HepG2 (cell line): ENCODE measurements at regions not wholly inside any gene's neighbourhood (a gene's known extent, or its start where the extent isn't known, plus 50 kb on each side); places are given as distances from the start of the nearest gene placed in this dataset.

Experiments used
- ATAC-seq: fragments of 200-7000 bp; cut with Tn5 transposase; 3 replicates; pipeline ENCODE4 v1.9.1; 2020; ENCODE audit warnings: mild to moderate bottlenecking, moderate library complexity
- BruUV-seq: library from RNA; stranded (reverse); fragments of 400-500 nt; replicated peaks from 2 replicates; lab custom pipeline; 2021; lab: Mats Ljungman, UMichigan
- CTCF ChIA-PET: fragments of 300-600 bp; formaldehyde crosslinking; extraction: SDS; loops from one replicate; lab custom pipeline; 2021; ENCODE audit warnings: low total read pairs, inconsistent platforms, low intra/inter-chr PET ratio; lab: Yijun Ruan, JAX
- POLR2A ChIA-PET: fragments of 350-600 bp; sonication (Branson Sonifier 250); formaldehyde crosslinking; loops from one replicate; lab custom pipeline; 2020; ENCODE audit warnings: antibody characterized with exemption, inconsistent platforms; lab: Yijun Ruan, JAX
- DNase-seq: peaks from one replicate; pipeline ENCODE4 v3.0.0-alpha.2; 2015; ENCODE audit warnings: low spot score
- FAIRE-seq: peaks from 3 replicates; lab custom pipeline; 2011; peaks lifted over from hg19 to GRCh38; lab: Jason Lieb, UNC
- H2AFZ ChIP-seq: one replicate; pipeline ENCODE4 v1.6.1; 2011; ENCODE audit warnings: low read length, inconsistent platforms
- H3K27ac ChIP-seq: fragments of 300-600 bp; 3 replicates; pipeline ENCODE4 v1.8.0; 2011; ENCODE audit warnings: mixed run types, mild to moderate bottlenecking, mixed read lengths, low read length, inconsistent platforms; ENCODE audit not compliant: insufficient read depth; ENCODE audit errors: extremely low read length
- H3K27me3 ChIP-seq, 2 experiments: fragments of 200-600 bp in 1 of 2; 2 replicates in 1 of 2; 3 replicates in 1 of 2; pipeline versions ENCODE4 v1.6.0 to v1.8.0; 2011; ENCODE audit warnings: low read length in 2 of 2, mild to moderate bottlenecking in 2 of 2, moderate library complexity in 2 of 2, inconsistent platforms in 1 of 2; ENCODE audit not compliant: insufficient read depth in 2 of 2, control insufficient read depth in 1 of 2
- H3K36me3 ChIP-seq, 2 experiments: fragments of 200-600 bp in 1 of 2; replicated peaks in 1 of 2; 2 replicates in 1 of 2; 3 replicates in 1 of 2; pipeline versions ENCODE4 v1.5.1 to v1.8.0; 2011; ENCODE audit warnings: low read length in 2 of 2, inconsistent platforms in 1 of 2; ENCODE audit not compliant: insufficient read depth in 2 of 2, control insufficient read depth in 1 of 2
- H3K4me1 ChIP-seq: 2 replicates; pipeline ENCODE4 v1.5.1; 2012; ENCODE audit warnings: low read length, inconsistent platforms; ENCODE audit not compliant: insufficient read depth
- H3K4me2 ChIP-seq: 2 replicates; pipeline ENCODE4 v1.6.0; 2011; ENCODE audit warnings: low read depth, low read length, inconsistent platforms
- H3K4me3 ChIP-seq, 3 experiments: fragments of 200-600 bp in 1 of 3; sonication (generic), shearing (Covaris generic) in 1 of 3; replicated peaks in 1 of 3; 2 replicates each; pipeline ENCODE4 v1.5.1; 2011 to 2016; ENCODE audit warnings: low read length in 3 of 3, inconsistent platforms in 2 of 3, low read depth in 2 of 3, mild to moderate bottlenecking in 2 of 3, control low read depth in 1 of 3, mixed read lengths in 1 of 3; ENCODE audit not compliant: insufficient read depth in 1 of 3
- H3K79me2 ChIP-seq: one replicate; pipeline ENCODE4 v1.6.1; 2011; ENCODE audit warnings: low read length, inconsistent platforms; ENCODE audit not compliant: insufficient read depth
- H3K9ac ChIP-seq: 2 replicates; pipeline ENCODE4 v1.6.0; 2011; ENCODE audit warnings: mild to moderate bottlenecking, low read depth, low read length, inconsistent platforms; ENCODE audit not compliant: insufficient read depth
- H3K9me3 ChIP-seq: 2 replicates; pipeline ENCODE4 v1.5.1; 2012; ENCODE audit warnings: mild to moderate bottlenecking, low read length
- H4K20me1 ChIP-seq: 2 replicates; pipeline ENCODE4 v1.6.0; 2011; ENCODE audit warnings: inconsistent platforms, mild to moderate bottlenecking, low read length, moderate library complexity; ENCODE audit not compliant: insufficient read depth
- ATF3 ChIP-seq: sonication (generic); formaldehyde crosslinking; IDR thresholded peaks from 2 replicates; pipeline ENCODE4 v1.4.0; 2020; ENCODE audit warnings: missing genetic modification reagents
- HMGXB3 ChIP-seq: sonication (generic); formaldehyde crosslinking; IDR thresholded peaks from 2 replicates; pipeline ENCODE4 v1.4.0; 2020; ENCODE audit warnings: missing genetic modification reagents, borderline replicate concordance
- HMGXB4 ChIP-seq, 2 experiments: sonication (generic) in 1 of 2; formaldehyde crosslinking in 1 of 2; IDR thresholded peaks; 2 replicates each; pipeline versions ENCODE4 v1.4.0 to v1.6.1; 2018 to 2020; ENCODE audit warnings: missing genetic modification reagents in 2 of 2, borderline replicate concordance in 1 of 2, low read depth in 1 of 2, mild to moderate bottlenecking in 1 of 2, missing biosample characterization in 1 of 2
- HOXA5 ChIP-seq: sonication (generic); formaldehyde crosslinking; IDR thresholded peaks from 2 replicates; pipeline ENCODE4 v1.4.0; 2020; ENCODE audit warnings: missing genetic modification reagents
- KDM1A ChIP-seq: IDR thresholded peaks from 2 replicates; pipeline ENCODE4 v1.6.1; 2016; ENCODE audit warnings: missing compliant biosample characterization
- MTA3 ChIP-seq: sonication (generic); formaldehyde crosslinking; IDR thresholded peaks from 2 replicates; pipeline ENCODE4 v1.4.0; 2020; ENCODE audit warnings: missing genetic modification reagents
- MZF1 ChIP-seq: sonication (generic); formaldehyde crosslinking; IDR thresholded peaks from 2 replicates; pipeline ENCODE4 v1.8.1; 2023; ENCODE audit warnings: mild to moderate bottlenecking, missing genetic modification reagents, borderline replicate concordance
- NFE2L2 ChIP-seq: fragments of 150-350 bp; IDR thresholded peaks from 2 replicates; pipeline ENCODE4 v1.6.1; 2014; ENCODE audit warnings: low read length
- SMYD3 ChIP-seq: sonication (generic); formaldehyde crosslinking; IDR thresholded peaks from 2 replicates; pipeline ENCODE4 v1.8.1; 2023; ENCODE audit warnings: mild to moderate bottlenecking, missing genetic modification reagents
- TERF1 ChIP-seq: sonication (generic); formaldehyde crosslinking; IDR thresholded peaks from 2 replicates; pipeline ENCODE4 v1.8.0; 2022; ENCODE audit warnings: mild to moderate bottlenecking, missing genetic modification reagents, moderate library complexity
- ZFP37 ChIP-seq: sonication (generic); formaldehyde crosslinking; IDR thresholded peaks from 2 replicates; pipeline ENCODE4 v1.4.0; 2020; ENCODE audit warnings: missing genetic modification reagents, borderline replicate concordance
- ZKSCAN1 ChIP-seq: fragments of 150-350 bp; IDR thresholded peaks from 2 replicates; pipeline ENCODE4 v1.6.1; 2014; ENCODE audit warnings: low read length
- ZNF101 ChIP-seq: sonication (generic); formaldehyde crosslinking; IDR thresholded peaks from 2 replicates; pipeline ENCODE4 v1.4.0; 2020; ENCODE audit warnings: mild to moderate bottlenecking, low read depth, missing genetic modification reagents, borderline replicate concordance
- ZNF18 ChIP-seq: sonication (generic); formaldehyde crosslinking; IDR thresholded peaks from 2 replicates; pipeline ENCODE4 v1.8.0; 2022; ENCODE audit warnings: mild to moderate bottlenecking, missing genetic modification reagents; ENCODE audit not compliant: insufficient replicate concordance
- ZNF329 ChIP-seq: sonication (generic); formaldehyde crosslinking; IDR thresholded peaks from 2 replicates; pipeline ENCODE4 v1.9.0; 2021; ENCODE audit warnings: low read depth, mild to moderate bottlenecking, missing genetic modification reagents
- ZNF672 ChIP-seq: sonication (generic); formaldehyde crosslinking; IDR thresholded peaks from 2 replicates; pipeline ENCODE4 v1.8.1; 2022; ENCODE audit warnings: missing genetic modification reagents
- WGBS: methylation state at CpG from one replicate; pipeline ENCODE4 v1.1.6; 2017; ENCODE audit warnings: low lambda C conversion rate; 5-methylcytosine and 5-hydroxymethylcytosine counted together
- in situ Hi-C: cut with HindIII; loops from 2 replicates; pipeline ENCODE4 v1.10.0; 2017; ENCODE audit warnings: low pct_unique_long_range_greater_than_20kb; ENCODE audit not compliant: extremely low pct_ligation_motif_present
- intact Hi-C: fragments of 100-400 bp; cut with micrococcal nuclease; formaldehyde crosslinking; loops from one replicate; pipeline ENCODE4 v1.10.0; 2022; ENCODE audit not compliant: unreplicated experiment

- ChIA-PET POLR2A (no interaction called here), CTCF (no interaction called here)
- H3K36me3 ChIP-seq = no peaks in the 10 kb centered on the region
- no peak overlapping the region for H3K4me3 ChIP-seq
- no peaks in the 10 kb centered on the region for H4K20me1 ChIP-seq
- H3K4me2 ChIP-seq = no peak overlapping the region
- H3K9ac ChIP-seq = no peak overlapping the region
- peaks cover 0 to 5% of the 10 kb centered on the region in 2 experiments; a peak in 1 of 5 replicates for H3K27me3 ChIP-seq
- no peak overlapping the region for H3K27ac ChIP-seq
- no peak for TF ChIP-seq MTA3
- no peak for TF ChIP-seq ZNF672
- TF ChIP-seq TERF1 (CRISPR knock-in tag) = no peak
- no peak for TF ChIP-seq ATF3 (CRISPR knock-in tag)
- TF ChIP-seq HMGXB3 (CRISPR knock-in tag) = no peak
- no peak for TF ChIP-seq KDM1A
- no peak for TF ChIP-seq SMYD3 (CRISPR knock-in tag)
- no peak for TF ChIP-seq NFE2L2
- no peak for TF ChIP-seq ZNF18 (CRISPR knock-in tag)
- no peak for TF ChIP-seq HOXA5 (CRISPR knock-in tag)
- TF ChIP-seq MZF1 (CRISPR knock-in tag) = no peak
- TF ChIP-seq ZFP37 (CRISPR knock-in tag) = no peak
- no peak for TF ChIP-seq HMGXB4 (CRISPR knock-in tag; IDR thresholded peaks at IDR 0.05; ENCODE audit: borderline replicate concordance in 1 of 2, low read depth in 1 of 2)
- no peak for TF ChIP-seq ZNF329 (CRISPR knock-in tag)
- no peak for TF ChIP-seq ZKSCAN1
- TF ChIP-seq ZNF101 (CRISPR knock-in tag) = no peak
- 0% methylated on average over 1 of the region's 3 CpGs for WGBS
- no peak for FAIRE-seq
- DNase-seq = no peak
- no peak overlapping the region for H2AFZ ChIP-seq
- intact Hi-C loops (no loop called here), in situ Hi-C loops (no loop called here)
- no peaks in the 10 kb centered on the region for H3K79me2 ChIP-seq
- BruUV-seq = no TSS peak
- H3K4me1 ChIP-seq = no peaks in the 10 kb centered on the region
- no peaks in the 10 kb centered on the region for H3K9me3 ChIP-seq
- ATAC-seq = no peak
Measured at GRCh38 chr5:3011764-3012017, 260.2 kb upstream of the IRX2 start.
